IPS-15b (cell line): ENCODE measurements at regions not wholly inside any gene's neighbourhood (a gene's known extent, or its start where the extent isn't known, plus 50 kb on each side); places are given as distances from the start of the nearest gene placed in this dataset.

ENCODE experiments used
- H3K27me3 ChIP-seq: one replicate; pipeline ENCODE4 v1.6.1; 2013; ENCODE audit warnings: low read length; ENCODE audit not compliant: control insufficient read depth, insufficient read depth
- H3K36me3 ChIP-seq: one replicate; pipeline ENCODE4 v1.6.1; 2013; ENCODE audit warnings: low read length; ENCODE audit not compliant: control insufficient read depth, insufficient read depth
- H3K4me1 ChIP-seq: one replicate; pipeline ENCODE4 v1.6.1; 2013; ENCODE audit warnings: mild to moderate bottlenecking, low read length; ENCODE audit not compliant: control insufficient read depth, insufficient read depth
- H3K4me3 ChIP-seq: one replicate; pipeline ENCODE4 v1.5.1; 2013; ENCODE audit warnings: low read depth, low read length
- H3K9ac ChIP-seq: one replicate; pipeline ENCODE4 v1.6.1; 2013; ENCODE audit warnings: low read depth, mild to moderate bottlenecking, low read length
- H3K9me3 ChIP-seq: one replicate; pipeline ENCODE4 v1.6.1; 2013; ENCODE audit warnings: mild to moderate bottlenecking, low read length; ENCODE audit not compliant: control insufficient read depth, insufficient read depth

GRCh38 chr20:50320005-50320900, 129.6 kb downstream of the CEBPB start:
- H3K27me3 ChIP-seq, result no peaks in the 10 kb centered on the region
- no peak overlapping the region for H3K9ac ChIP-seq
- H3K36me3 ChIP-seq, result no peaks in the 10 kb centered on the region
- no peaks in the 10 kb centered on the region for H3K9me3 ChIP-seq
- peaks cover 9% of the 10 kb centered on the region for H3K4me1 ChIP-seq
- H3K4me3 ChIP-seq, result no peak overlapping the region

GRCh38 chr20:50320901-50321796, 130.5 kb downstream of the CEBPB start:
- Histone ChIP-seq H3K27me3 (no peaks in the 10 kb centered on the region), H3K9ac (no peak overlapping the region), H3K4me1 (peaks cover 9% of the 10 kb centered on the region), H3K4me3 (no peak overlapping the region), H3K9me3 (no peaks in the 10 kb centered on the region), H3K36me3 (no peaks in the 10 kb centered on the region)

- Histone ChIP-seq H3K36me3 (no peaks in the 10 kb centered on the region), H3K9ac (no peak overlapping the region), H3K4me3 (no peak overlapping the region), H3K9me3 (no peaks in the 10 kb centered on the region), H3K4me1 (peaks cover 9% of the 10 kb centered on the region), H3K27me3 (no peaks in the 10 kb centered on the region)
Measured at GRCh38 chr20:50321797-50322480, 131.3 kb downstream of the CEBPB start.

DNA sequence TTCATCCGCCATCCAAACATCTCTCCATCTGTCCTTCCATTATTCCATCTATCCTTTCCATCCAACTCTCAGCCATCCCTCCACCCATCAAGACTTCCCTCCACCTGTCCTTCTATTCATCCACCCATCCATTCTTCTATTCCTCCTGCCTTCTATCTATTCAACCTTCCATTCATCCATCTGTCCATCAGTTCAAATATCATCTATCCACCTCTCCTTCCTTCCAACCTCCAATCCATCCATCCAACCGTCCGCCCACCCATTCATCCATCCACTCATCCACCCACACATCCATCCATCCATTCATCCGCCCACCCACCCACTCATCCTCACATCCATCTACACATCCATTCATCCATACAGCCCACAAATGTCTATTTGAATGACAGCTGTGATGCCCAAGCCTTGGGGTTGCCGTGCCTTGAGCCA, 132.1 kb downstream of the CEBPB start:
- H3K4me1 ChIP-seq, result peaks cover 9% of the 10 kb centered on the region
- H3K27me3 ChIP-seq, result no peaks in the 10 kb centered on the region
- H3K9ac ChIP-seq, result no peak overlapping the region
- no peak overlapping the region for H3K4me3 ChIP-seq
- no peaks in the 10 kb centered on the region for H3K9me3 ChIP-seq
- H3K36me3 ChIP-seq, result no peaks in the 10 kb centered on the region

GRCh38 chr20:50323209-50323608, 132.6 kb downstream of the CEBPB start:
- Histone ChIP-seq H3K4me1 (peaks cover 9% of the 10 kb centered on the region), H3K4me3 (no peak overlapping the region), H3K27me3 (no peaks in the 10 kb centered on the region), H3K9ac (no peak overlapping the region), H3K36me3 (no peaks in the 10 kb centered on the region), H3K9me3 (no peaks in the 10 kb centered on the region)

GRCh38 chr20:50323777-50324775, 133.4 kb downstream of the CEBPB start:
- Histone ChIP-seq H3K27me3 (no peaks in the 10 kb centered on the region), H3K36me3 (no peaks in the 10 kb centered on the region), H3K9me3 (no peaks in the 10 kb centered on the region), H3K9ac (no peak overlapping the region), H3K4me3 (no peak overlapping the region), H3K4me1 (peaks cover 9% of the 10 kb centered on the region)

GRCh38 chr20:50325215-50325614, 134.6 kb downstream of the CEBPB start:
- Histone ChIP-seq H3K27me3 (no peaks in the 10 kb centered on the region), H3K36me3 (no peaks in the 10 kb centered on the region), H3K4me3 (no peak overlapping the region), H3K9ac (no peak overlapping the region), H3K4me1 (peaks cover 9% of the 10 kb centered on the region), H3K9me3 (no peaks in the 10 kb centered on the region)

GRCh38 chr20:50325651-50326050, 135.0 kb downstream of the CEBPB start:
- H3K4me3 ChIP-seq, result no peak overlapping the region
- H3K9me3 ChIP-seq, result no peaks in the 10 kb centered on the region
- H3K9ac ChIP-seq, result no peak overlapping the region
- H3K36me3 ChIP-seq, result no peaks in the 10 kb centered on the region
- no peaks in the 10 kb centered on the region for H3K27me3 ChIP-seq
- peaks cover 8% of the 10 kb centered on the region for H3K4me1 ChIP-seq

GRCh38 chr20:50327666-50328065, 137.0 kb downstream of the CEBPB start:
- H3K9ac ChIP-seq, result no peak overlapping the region

GRCh38 chr20:50328222-50328979, 137.8 kb downstream of the CEBPB start:
- H3K9me3 ChIP-seq, result no peaks in the 10 kb centered on the region

More at GRCh38 chr20:50327666-50328065, 137.0 kb downstream of the CEBPB start:
- H3K36me3 ChIP-seq, result no peaks in the 10 kb centered on the region
- no peak overlapping the region for H3K4me3 ChIP-seq
- H3K4me1 ChIP-seq, result no peaks in the 10 kb centered on the region
- H3K9me3 ChIP-seq, result no peaks in the 10 kb centered on the region
- no peaks in the 10 kb centered on the region for H3K27me3 ChIP-seq

More at GRCh38 chr20:50328222-50328979, 137.8 kb downstream of the CEBPB start:
- Histone ChIP-seq H3K27me3 (no peaks in the 10 kb centered on the region), H3K4me1 (no peaks in the 10 kb centered on the region), H3K36me3 (no peaks in the 10 kb centered on the region), H3K4me3 (no peak overlapping the region), H3K9ac (no peak overlapping the region)
